IPS-18c (cell line): ENCODE measurements at regions not wholly inside any gene's neighbourhood (a gene's known extent, or its start where the extent isn't known, plus 50 kb on each side); places are given as distances from the start of the nearest gene placed in this dataset.
"Not testable (repeated sequence)": the region's sequence is repeated elsewhere in the genome, so short reads cannot be mapped to it uniquely, and the experiment has no call there.

Experiments
- H3K4me3 ChIP-seq: 2 replicates; pipeline ENCODE4 v1.7.0; 2013; ENCODE audit warnings: low read depth, mild to moderate bottlenecking, low read length, moderate library complexity; ENCODE audit not compliant: insufficient read depth
- H3K9me3 ChIP-seq: one replicate; pipeline ENCODE4 v1.6.1; 2013; ENCODE audit warnings: mild to moderate bottlenecking, low read length, moderate library complexity; ENCODE audit not compliant: control insufficient read depth, insufficient read depth

DNA sequence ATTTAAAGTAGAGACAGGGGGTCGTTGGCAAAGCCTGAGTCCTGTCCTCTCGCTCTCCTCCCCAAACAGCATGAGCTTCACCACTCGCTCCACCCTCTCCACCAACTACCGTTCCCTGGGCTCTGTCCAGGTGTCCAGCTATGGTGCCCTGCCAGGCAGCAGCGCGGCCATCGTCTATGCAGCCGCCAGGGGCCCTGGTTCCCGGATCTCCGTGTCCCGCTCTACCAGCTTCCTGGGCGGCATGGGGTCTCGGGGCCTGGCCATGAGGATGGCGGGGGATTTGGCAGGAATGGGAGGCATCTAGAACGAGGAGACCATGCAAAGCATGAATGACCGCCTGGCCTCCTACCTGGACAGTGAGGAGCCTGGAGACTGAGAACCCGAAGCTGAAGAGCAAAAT is 1117.2 kb upstream of the MIR17HG start:
- Histone ChIP-seq H3K4me3 (no peak overlapping the region), H3K9me3 (peaks cover 5% of the 10 kb centered on the region)

DNA sequence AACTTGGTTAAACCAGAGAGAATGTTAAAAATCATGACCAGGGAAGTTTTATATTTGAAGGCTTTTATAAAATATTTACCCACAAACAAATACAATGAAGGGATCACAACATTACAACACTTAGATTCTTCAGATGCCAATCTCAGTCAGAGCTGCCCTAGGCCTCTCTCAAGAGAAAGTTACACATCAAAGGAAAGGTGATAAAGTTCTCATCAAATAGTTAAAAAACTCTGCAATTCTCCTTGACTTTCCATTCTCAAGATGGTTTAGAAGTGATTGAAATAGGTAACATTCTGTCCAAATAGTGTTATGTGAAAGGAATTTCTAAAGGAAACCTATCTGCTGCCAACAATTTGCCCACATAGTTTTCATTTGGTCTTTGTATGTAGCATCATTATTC is 1115.2 kb upstream of the MIR17HG start:
- no peak overlapping the region for H3K4me3 ChIP-seq
- H3K9me3 ChIP-seq = peaks cover 5% of the 10 kb centered on the region

DNA sequence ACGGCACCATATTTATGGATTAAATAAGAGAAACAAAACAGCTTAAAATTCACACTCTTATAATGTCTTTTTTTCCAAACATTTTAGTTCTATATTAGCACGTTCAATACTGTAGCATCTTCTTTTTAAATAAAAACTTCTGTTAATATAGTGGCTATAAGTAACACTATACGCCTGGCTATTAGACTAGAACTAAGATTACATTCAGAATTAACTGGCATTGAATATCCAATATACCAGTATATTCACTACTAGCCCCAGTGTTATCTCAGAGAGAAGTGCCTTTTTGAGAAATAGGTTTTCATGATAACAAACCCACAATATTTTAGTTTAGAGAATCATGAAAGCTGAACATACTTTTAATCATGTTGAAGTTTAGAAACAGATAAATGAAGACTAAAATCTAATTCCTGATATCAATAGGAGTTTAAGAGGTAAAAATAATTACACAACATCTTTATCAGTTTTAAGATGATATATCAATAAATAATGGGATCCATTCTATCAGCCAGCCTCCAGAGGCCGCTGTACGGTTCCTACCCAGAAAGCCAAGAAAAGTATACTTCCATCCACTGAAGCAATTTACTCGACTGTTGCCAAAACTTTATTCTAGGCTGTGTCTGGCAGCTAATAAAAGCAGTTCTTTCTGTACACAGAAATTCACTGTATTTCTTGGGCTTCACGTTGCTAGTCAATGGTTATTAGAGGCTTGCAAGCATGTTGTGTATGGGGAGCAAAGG is 1113.4 kb upstream of the MIR17HG start:
- Histone ChIP-seq H3K9me3 (peaks cover 5% of the 10 kb centered on the region), H3K4me3 (no peak overlapping the region)

DNA sequence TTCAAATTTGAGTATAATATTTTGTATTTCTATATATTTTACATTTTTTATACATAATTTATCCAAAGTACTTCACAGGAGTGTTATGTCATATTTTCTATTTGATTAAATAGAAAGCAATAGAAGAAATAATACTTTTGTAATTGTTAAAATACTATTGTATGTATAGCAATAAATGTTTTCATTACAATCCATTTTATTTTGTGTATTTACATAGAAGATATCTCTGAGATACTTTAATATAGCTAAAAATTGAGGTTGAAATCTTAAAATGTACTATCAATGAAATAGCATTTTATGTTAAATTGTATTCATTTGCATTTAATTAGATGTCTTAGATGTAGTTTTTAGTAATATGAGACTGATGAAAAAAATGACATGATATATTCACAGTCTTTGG is 1109.6 kb upstream of the MIR17HG start:
- no peak overlapping the region for H3K4me3 ChIP-seq
- peaks cover 2% of the 10 kb centered on the region for H3K9me3 ChIP-seq

DNA sequence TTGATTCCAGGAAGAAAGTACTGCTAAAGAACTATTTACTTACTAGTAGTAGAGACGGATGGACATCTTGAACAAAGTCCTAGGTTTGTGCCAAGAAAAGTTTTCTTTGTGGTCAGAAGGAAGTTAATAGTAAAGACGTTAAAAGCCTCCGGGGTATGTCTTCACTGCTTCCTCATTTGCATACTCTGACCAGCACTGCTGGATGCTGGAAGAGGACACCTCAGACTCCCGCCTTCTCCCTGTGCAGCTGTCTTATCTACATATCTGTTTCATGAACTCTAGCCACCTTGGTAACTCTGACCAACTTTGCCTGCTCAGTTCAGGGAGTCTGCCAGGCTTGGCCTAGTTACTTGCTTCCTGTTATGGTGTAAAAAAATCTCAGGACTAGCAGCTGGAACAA is 1109.1 kb upstream of the MIR17HG start:
- Histone ChIP-seq H3K4me3 (no peak overlapping the region), H3K9me3 (peaks cover under 1% of the 10 kb centered on the region)

DNA sequence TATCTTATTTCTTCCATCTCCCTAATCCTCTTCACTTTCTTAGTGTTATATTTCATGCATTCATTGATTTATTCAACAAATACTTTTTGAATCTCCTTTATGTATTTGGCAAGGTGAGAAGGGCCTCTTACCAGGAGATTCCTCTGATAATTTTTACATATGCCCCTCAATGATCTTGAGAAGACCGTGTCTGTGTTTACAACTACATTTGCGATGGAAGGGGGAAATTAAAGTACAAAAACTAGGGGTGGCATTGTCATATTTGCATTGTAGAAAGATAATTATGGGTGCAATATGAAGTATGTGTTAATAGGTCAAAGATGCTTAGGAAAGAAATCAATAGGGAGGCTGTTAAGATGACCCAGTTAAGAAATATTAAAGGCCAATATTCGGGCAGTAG is 1108.4 kb upstream of the MIR17HG start:
- Histone ChIP-seq H3K9me3 (no peaks in the 10 kb centered on the region), H3K4me3 (no peak overlapping the region)

DNA sequence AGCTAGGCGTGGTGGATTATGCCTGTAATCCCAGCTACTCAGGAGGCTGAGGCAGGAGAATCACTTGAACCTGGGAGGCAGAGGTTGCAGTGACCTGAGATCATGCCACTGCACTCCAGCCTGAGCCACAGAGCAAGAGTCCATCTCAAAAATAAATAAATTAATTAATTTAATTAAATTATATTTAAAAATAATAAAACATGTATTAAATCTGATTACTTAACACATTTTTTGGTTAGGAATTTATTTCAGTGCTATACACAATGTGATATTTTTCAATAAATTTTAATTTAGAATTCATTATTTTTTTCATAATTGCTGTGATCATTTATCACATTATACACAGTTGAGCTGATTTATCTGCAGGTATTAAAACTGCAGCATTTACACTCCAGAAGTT is 1101.5 kb upstream of the MIR17HG start:
- Histone ChIP-seq H3K4me3 (no peak overlapping the region), H3K9me3 (no peaks in the 10 kb centered on the region)

DNA sequence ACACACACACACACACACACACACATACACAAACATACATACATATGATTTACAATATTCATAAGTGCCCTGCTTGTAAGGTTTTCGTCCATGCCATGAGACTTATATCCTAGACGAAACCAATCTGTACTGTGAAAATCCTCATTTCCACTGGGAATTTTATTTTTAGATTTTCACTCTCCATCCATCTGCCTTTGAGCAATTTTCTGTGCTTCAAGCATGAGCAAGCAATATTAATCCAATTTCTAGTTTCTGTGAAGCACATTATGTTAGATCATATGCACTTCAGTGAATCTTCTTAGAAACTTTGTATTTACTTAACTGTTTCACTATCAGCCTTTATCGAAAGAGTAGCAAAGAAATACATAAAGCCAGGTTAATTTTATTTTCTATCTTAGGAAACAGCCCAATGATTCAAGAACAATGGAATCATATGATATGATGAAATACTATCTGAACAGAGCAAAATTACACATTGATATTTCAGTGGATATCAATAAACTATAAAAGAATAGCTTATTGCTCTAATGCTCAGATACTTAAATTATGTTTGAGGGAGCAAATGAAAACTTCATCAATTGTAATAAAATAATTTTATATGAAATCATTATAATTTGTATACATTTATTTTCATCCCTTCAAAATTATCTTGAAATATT is 1100.7 kb upstream of the MIR17HG start:
- H3K9me3 ChIP-seq = no peaks in the 10 kb centered on the region

DNA sequence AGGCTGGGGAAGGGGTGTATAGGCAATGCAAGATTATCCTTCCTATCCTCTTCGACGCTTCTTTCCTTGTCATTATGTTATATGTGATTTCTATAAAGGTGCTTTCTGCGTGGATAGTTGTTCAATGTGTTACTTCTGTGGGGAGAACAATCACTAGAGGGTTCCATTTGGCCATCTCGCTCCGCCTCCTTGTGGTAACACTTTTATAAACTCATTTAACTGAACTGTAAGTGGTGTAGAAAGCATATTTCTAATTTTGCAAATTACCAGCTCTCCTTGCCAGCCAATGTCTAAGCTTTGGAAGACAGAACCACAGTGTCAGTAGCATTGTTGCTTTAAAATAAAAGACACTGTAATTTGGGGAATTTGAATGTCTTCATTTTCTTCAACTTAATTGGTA is 1093.7 kb upstream of the MIR17HG start:
- no peak overlapping the region for H3K4me3 ChIP-seq
- no peaks in the 10 kb centered on the region for H3K9me3 ChIP-seq

More for the DNA sequence above, 1100.7 kb upstream of the MIR17HG start:
- no peak overlapping the region for H3K4me3 ChIP-seq

DNA sequence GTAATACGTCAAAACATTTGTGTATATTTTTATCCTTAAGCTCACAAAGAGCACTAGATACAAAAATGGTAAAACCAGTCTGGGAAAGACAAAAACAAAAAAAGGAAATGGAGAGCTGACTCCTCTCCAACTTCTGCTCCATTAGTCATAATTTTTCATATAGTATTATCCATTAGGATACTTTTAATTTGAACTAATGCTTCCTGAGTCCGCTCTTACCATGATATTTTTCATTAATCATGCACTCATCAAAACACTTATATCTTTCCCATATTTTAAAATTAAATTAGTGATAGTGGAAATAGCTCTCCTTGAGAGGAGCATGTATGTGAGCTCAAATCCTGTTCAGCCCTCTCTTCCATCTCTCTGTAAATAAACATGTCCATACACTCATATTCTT is 1093.0 kb upstream of the MIR17HG start:
- no peak overlapping the region for H3K4me3 ChIP-seq

DNA sequence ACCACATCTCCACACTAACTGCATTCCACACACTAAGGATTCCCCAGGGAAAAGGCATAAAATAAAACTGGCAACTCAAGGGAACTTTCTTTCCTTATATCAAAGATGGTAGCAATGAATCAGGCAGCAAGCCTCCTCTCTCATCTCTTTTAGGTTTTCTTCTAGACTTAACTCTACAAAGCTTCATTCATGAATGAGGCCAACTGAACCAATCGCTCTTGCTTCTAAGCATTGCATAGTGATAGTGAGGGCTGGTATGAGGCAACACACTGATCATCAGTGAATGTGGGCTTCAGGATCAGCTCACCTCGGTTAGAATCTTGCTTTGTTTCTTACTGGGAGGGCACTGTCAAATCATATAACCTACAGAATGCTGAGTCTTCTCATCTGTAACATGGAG is 1090.7 kb upstream of the MIR17HG start:
- Histone ChIP-seq H3K4me3 (no peak overlapping the region), H3K9me3 (peaks cover 2% of the 10 kb centered on the region)

More for the DNA sequence above, 1093.0 kb upstream of the MIR17HG start:
- no peaks in the 10 kb centered on the region for H3K9me3 ChIP-seq

DNA sequence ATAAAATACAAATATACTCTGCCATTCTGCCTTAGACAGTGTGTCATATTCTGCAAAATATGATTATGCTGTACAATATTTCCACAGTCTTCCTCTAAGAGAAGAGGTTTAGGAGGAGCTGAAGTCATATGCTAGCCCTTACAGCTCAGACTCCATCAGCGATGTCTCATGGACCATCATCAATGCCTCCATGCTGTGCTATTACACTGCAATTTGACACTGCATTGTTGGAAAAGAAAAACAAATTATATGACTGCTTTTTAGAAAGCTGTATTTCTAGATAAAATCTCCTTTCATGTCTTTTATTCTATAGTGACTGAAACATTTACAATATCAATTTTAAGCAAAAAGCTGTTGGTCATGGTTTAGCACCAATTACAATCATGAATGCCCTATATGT is 1089.4 kb upstream of the MIR17HG start:
- H3K9me3 ChIP-seq = peaks cover 2% of the 10 kb centered on the region
- no peak overlapping the region for H3K4me3 ChIP-seq

DNA sequence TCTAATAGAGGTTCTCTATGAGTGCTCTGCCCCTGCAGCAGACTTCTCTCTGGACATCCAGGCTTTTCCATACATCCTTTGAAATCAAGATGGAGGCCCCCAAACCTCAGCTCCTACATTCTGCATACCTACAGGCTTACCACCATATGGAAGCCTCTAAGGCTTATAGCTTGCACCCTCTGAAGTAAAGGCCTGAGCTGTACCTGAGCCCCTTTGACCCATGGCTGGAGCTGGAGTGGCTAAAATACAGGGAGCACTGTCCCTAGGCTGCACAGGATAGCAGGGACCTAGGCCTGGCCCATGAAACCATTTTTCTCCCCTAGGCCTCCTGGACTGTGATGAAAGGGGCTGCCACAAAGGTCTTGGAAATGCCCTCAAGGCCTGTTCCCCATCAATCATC is 1086.1 kb upstream of the MIR17HG start:
- Histone ChIP-seq H3K4me3 (no peak overlapping the region), H3K9me3 (peaks cover 2% of the 10 kb centered on the region)

DNA sequence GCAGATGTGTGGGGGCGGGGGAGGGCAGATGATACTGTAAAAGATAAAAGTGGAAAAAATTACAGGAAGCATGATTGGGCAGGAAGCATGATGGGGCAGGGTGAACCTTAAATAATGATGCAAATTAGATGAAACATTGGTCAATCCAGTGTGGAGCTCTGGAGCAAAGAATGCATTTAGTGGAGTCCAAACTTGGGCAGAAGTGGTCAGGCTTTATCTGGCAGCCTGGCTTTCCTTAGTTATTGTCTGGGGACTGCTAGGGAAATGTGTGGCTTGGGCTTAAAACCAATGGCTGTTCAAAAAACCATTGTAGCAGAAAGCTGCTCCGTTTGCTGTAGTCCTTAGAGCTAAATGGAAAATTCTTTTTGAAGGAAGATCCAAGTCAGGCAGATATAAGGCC is 1077.3 kb upstream of the MIR17HG start:
- Histone ChIP-seq H3K9me3 (no peaks in the 10 kb centered on the region), H3K4me3 (no peak overlapping the region)

DNA sequence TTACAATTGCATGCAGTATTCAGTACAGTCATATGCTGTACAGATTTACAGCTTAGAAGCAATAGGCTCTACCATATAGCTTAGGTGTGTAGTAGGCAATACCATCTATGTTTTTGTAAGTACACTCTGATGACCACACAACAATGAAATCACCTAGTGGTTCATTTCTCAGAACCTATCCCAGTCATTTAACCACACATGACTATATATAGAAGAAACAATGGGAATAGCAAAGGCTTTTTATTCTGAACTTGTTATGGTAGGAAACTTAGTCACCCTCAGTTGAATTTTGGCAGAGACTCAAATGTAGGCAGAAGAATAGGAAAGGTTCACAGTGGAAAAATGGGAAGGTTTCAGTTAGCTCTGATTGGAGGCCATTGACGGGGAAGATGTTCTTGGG is 1075.1 kb upstream of the MIR17HG start:
- Histone ChIP-seq H3K4me3 (no peak overlapping the region), H3K9me3 (no peaks in the 10 kb centered on the region)

DNA sequence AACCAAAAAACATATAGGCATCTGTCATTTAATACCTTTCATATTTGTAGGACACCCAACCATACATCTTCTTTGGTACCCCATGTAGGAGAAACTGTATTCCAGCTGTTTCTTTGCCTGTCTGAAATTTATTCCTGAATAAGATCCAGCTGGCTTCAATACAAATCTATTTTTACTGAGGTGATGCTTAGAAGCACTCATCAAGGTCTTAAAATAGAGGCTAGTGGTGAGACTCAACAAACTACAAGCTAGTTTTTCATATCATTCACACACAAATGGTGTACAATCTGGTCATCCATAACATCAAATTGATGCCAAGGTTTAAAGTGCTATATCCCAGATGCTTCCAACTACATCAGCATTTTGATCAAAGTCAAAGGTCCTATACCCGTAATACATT is 1071.3 kb upstream of the MIR17HG start:
- no peak overlapping the region for H3K4me3 ChIP-seq
- no peaks in the 10 kb centered on the region for H3K9me3 ChIP-seq

DNA sequence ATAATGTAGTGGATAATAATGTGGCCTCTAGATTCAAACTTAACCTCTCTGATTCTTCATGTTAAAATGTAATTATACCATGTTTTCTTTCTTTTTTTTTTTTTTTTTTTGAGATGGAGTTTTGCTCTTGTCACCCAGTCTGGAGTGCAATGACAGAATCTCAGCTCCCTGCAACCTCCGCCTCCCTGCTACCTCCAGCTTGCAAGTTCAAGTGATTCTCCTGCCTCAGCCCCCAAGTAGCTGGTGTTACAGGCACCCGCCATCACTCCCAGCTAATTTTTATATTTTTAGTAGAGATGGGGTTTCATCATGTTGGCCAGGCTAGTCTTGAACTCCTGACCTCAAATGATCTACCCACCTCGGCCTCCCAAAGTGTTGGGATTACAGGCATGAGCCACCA is 1069.3 kb upstream of the MIR17HG start:
- H3K9me3 ChIP-seq, H3K4me3 ChIP-seq: not testable (repeated sequence)

DNA sequence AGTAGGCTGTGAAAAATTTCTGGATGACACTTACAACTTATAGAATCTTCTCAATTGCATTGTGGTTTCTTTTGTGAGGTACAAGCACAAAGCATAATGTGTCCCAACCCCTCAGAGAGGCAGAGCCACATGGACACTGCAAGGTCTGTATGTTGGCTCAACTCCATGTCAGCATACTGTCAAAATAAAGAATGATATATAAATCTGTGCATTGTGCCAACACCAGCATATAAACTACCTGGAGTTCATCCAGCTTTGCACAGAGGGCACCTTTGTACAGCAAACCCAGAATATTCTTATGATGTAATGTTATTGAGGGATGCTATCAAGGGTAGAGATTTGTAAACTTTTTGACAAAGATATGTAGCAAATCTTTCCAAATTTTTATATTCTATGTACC is 1065.8 kb upstream of the MIR17HG start:
- Histone ChIP-seq H3K9me3 (no peaks in the 10 kb centered on the region), H3K4me3 (no peak overlapping the region)

DNA sequence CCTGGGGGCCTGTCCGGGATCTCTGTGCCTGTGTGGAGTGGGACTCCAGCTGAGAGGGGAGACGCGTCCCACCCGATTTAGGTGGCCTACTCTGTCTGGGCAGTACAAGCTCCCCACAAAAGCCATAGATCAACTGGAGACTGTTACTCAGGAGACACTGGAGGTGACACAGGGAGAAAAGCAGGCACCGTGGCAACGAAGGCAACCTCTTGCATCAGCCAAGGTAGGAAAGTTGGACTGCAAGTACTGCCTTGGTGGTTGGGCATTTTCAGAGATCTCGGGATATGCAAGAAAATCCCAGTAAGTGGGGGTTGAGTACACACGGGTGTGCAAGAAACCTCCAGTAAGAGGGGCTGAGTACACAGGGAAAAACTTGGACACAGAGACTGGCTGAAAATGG is 1060.0 kb upstream of the MIR17HG start:
- H3K9me3 ChIP-seq = peaks cover 2% of the 10 kb centered on the region
- H3K4me3 ChIP-seq = no peak overlapping the region
